H1 (cell line): ENCODE measurements at regions not wholly inside any gene's neighbourhood (a gene's known extent, or its start where the extent isn't known, plus 50 kb on each side); places are given as distances from the start of the nearest gene placed in this dataset.

Experiments
- CTCF ChIA-PET: fragments of 300-600 bp; sonication (Branson Sonifier 250); formaldehyde crosslinking; loops from one replicate; lab custom pipeline; 2021; ENCODE audit not compliant: partially characterized antibody; lab: Charles Lee
- POLR2A ChIA-PET: fragments of 300-600 bp; sonication (Branson Sonifier 250); formaldehyde crosslinking; loops from one replicate; lab custom pipeline; 2021; ENCODE audit warnings: inconsistent platforms; ENCODE audit not compliant: partially characterized antibody; lab: Charles Lee
- DNase-seq, 2 experiments: peaks; one replicate each; pipeline versions ENCODE4 v3.0.0 to v3.0.0-alpha.2; 2010 to 2022; ENCODE audit warnings: low spot score in 2 of 2, low read depth in 1 of 2, mixed read lengths in 1 of 2
- FAIRE-seq: peaks from 2 replicates; lab custom pipeline; 2011; peaks lifted over from hg19 to GRCh38; lab: Jason Lieb, UNC
- H2AFZ ChIP-seq: 2 replicates; pipeline ENCODE4 v1.8.1; 2012; ENCODE audit warnings: low read length, inconsistent platforms
- H2AK5ac ChIP-seq: 2 replicates; pipeline ENCODE4 v1.6.1; 2013; ENCODE audit warnings: low read depth, low read length
- H2BK120ac ChIP-seq: replicated peaks from 2 replicates; pipeline ENCODE3; 2013; ENCODE audit warnings: low read depth, low read length, inconsistent platforms
- H2BK12ac ChIP-seq: 2 replicates; pipeline ENCODE4 v1.6.1; 2013; ENCODE audit warnings: low read depth, low read length
- H2BK15ac ChIP-seq: 2 replicates; pipeline ENCODE4 v1.6.1; 2013; ENCODE audit warnings: low read length
- H2BK20ac ChIP-seq: 2 replicates; pipeline ENCODE4 v1.6.1; 2013; ENCODE audit warnings: low read length
- H2BK5ac ChIP-seq: 2 replicates; pipeline ENCODE4 v1.6.1; 2013; ENCODE audit warnings: low read depth, low read length
- H3K14ac ChIP-seq: 2 replicates; pipeline ENCODE4 v1.6.1; 2013; ENCODE audit warnings: inconsistent platforms; ENCODE audit not compliant: insufficient read length
- H3K18ac ChIP-seq: 2 replicates; pipeline ENCODE4 v1.6.1; 2013; ENCODE audit warnings: low read length; ENCODE audit errors: extremely low read depth
- H3K23ac ChIP-seq: 2 replicates; pipeline ENCODE4 v1.6.1; 2013; ENCODE audit warnings: inconsistent platforms; ENCODE audit not compliant: insufficient read length
- H3K23me2 ChIP-seq: 2 replicates; pipeline ENCODE4 v1.6.1; 2013; ENCODE audit warnings: low read depth, low read length
- H3K27ac ChIP-seq: 2 replicates; pipeline ENCODE4 v1.6.1; 2011; ENCODE audit warnings: low read depth, low read length, inconsistent platforms
- H3K27me3 ChIP-seq, 4 experiments: replicated peaks in 1 of 4; 1 replicate in 1 of 4; 2 replicates in 3 of 4; pipeline versions ENCODE4 v1.6.1 to v1.8.1; 2011 to 2013; ENCODE audit warnings: low read length in 3 of 4, mild to moderate bottlenecking in 3 of 4, inconsistent platforms in 2 of 4, mixed read lengths in 2 of 4, moderate library complexity in 1 of 4; ENCODE audit not compliant: control insufficient read depth in 3 of 4, insufficient read depth in 3 of 4; ENCODE audit errors: extremely low read depth in 1 of 4
- H3K36me3 ChIP-seq, 4 experiments: 2 replicates each; pipeline versions ENCODE4 v1.6.1 to v1.8.1; 2011 to 2013; ENCODE audit warnings: mild to moderate bottlenecking in 4 of 4, low read length in 3 of 4, moderate library complexity in 2 of 4, control low read depth in 1 of 4, inconsistent platforms in 1 of 4; ENCODE audit not compliant: insufficient read depth in 4 of 4, control insufficient read depth in 2 of 4
- H3K4ac ChIP-seq: replicated peaks from 2 replicates; pipeline ENCODE3; 2013; ENCODE audit warnings: low read length, low read depth, mixed read lengths, inconsistent platforms; ENCODE audit not compliant: insufficient read length
- H3K4me1 ChIP-seq, 4 experiments: replicated peaks in 1 of 4; 1 replicate in 1 of 4; 2 replicates in 3 of 4; pipeline versions ENCODE4 v1.6.1 to v1.8.1; 2011 to 2013; ENCODE audit warnings: low read length in 3 of 4, inconsistent platforms in 2 of 4, mixed read lengths in 1 of 4; ENCODE audit not compliant: insufficient read depth in 4 of 4, control insufficient read depth in 3 of 4
- H3K4me2 ChIP-seq, 2 experiments: 2 replicates each; pipeline versions ENCODE4 v1.6.1 to v1.8.1; 2011 to 2013; ENCODE audit warnings: low read depth in 2 of 2, low read length in 2 of 2, control low read depth in 1 of 2, inconsistent platforms in 1 of 2, mild to moderate bottlenecking in 1 of 2; ENCODE audit not compliant: insufficient read depth in 1 of 2
- H3K4me3 ChIP-seq, 4 experiments: fragments of 200-600, 300-600 bp in 1 of 4; sonication (generic), shearing (Covaris generic), sonication (Bioruptor Twin) in 1 of 4; 2 replicates each; pipeline versions ENCODE4 v1.5.1 to v1.8.1; 2011 to 2016; ENCODE audit warnings: low read length in 4 of 4, low read depth in 3 of 4, control low read depth in 2 of 4, inconsistent platforms in 2 of 4, mild to moderate bottlenecking in 2 of 4, mixed read lengths in 1 of 4, moderate library complexity in 1 of 4; ENCODE audit not compliant: insufficient read depth in 2 of 4; ENCODE audit errors: extremely low read depth in 1 of 4
- H3K56ac ChIP-seq: replicated peaks from 2 replicates; pipeline ENCODE3; 2013; ENCODE audit warnings: low read depth, mild to moderate bottlenecking, mixed read lengths, low read length, inconsistent platforms; ENCODE audit not compliant: insufficient read length
- H3K79me1 ChIP-seq: 2 replicates; pipeline ENCODE4 v1.6.1; 2013; ENCODE audit warnings: low read depth, low read length, control low read depth
- H3K79me2 ChIP-seq, 2 experiments: 2 replicates each; pipeline versions ENCODE4 v1.6.1 to v1.8.1; 2012 to 2013; ENCODE audit warnings: low read length in 2 of 2, mild to moderate bottlenecking in 2 of 2, inconsistent platforms in 1 of 2; ENCODE audit not compliant: insufficient read depth in 2 of 2, control insufficient read depth in 1 of 2
- H3K9ac ChIP-seq, 4 experiments: replicated peaks in 1 of 4; 1 replicate in 1 of 4; 2 replicates in 3 of 4; pipeline versions ENCODE4 v1.6.1 to v1.8.1; 2011 to 2013; ENCODE audit warnings: low read depth in 3 of 4, low read length in 3 of 4, control low read depth in 2 of 4, mild to moderate bottlenecking in 2 of 4, moderate library complexity in 2 of 4, inconsistent platforms in 1 of 4; ENCODE audit errors: extremely low read depth in 1 of 4
- H3K9me3 ChIP-seq, 2 experiments: 2 replicates each; pipeline versions ENCODE4 v1.6.1 to v1.8.1; 2012 to 2013; ENCODE audit warnings: mild to moderate bottlenecking in 2 of 2, moderate library complexity in 2 of 2, control low read depth in 1 of 2, inconsistent platforms in 1 of 2, low read depth in 1 of 2, low read length in 1 of 2, mixed read lengths in 1 of 2; ENCODE audit not compliant: insufficient read depth in 2 of 2
- H4K20me1 ChIP-seq, 2 experiments: replicated peaks in 1 of 2; 2 replicates each; pipeline versions ENCODE3 to v1.8.1; 2011 to 2013; ENCODE audit warnings: inconsistent platforms in 2 of 2, low read length in 2 of 2, mild to moderate bottlenecking in 1 of 2; ENCODE audit not compliant: insufficient read depth in 2 of 2, control insufficient read depth in 1 of 2
- H4K5ac ChIP-seq: 2 replicates; pipeline ENCODE4 v1.6.1; 2013; ENCODE audit warnings: low read length, low read depth, mixed read lengths, inconsistent platforms; ENCODE audit not compliant: insufficient read length
- H4K8ac ChIP-seq: 2 replicates; pipeline ENCODE4 v1.8.0; 2013; ENCODE audit warnings: mild to moderate bottlenecking, moderate library complexity, low read length, inconsistent platforms; ENCODE audit not compliant: insufficient read depth; ENCODE audit errors: extremely low read depth
- H4K91ac ChIP-seq: replicated peaks from 2 replicates; pipeline ENCODE3; 2013; ENCODE audit warnings: low read length, mixed read lengths, inconsistent platforms; ENCODE audit not compliant: insufficient read length
- BACH1 ChIP-seq: IDR thresholded peaks from 2 replicates; pipeline ENCODE4 v1.6.1; 2012; ENCODE audit warnings: low read length, improper control_type of control experiment
- CBX8 ChIP-seq: fragments of 300-800, 300-1000 bp; sonication (generic); IDR thresholded peaks from 2 replicates; pipeline ENCODE4 v1.7.1; 2016; ENCODE audit warnings: low read depth, low read length, borderline replicate concordance
- CTBP2 ChIP-seq: IDR thresholded peaks from 2 replicates; pipeline ENCODE4 v1.7.0; 2011; ENCODE audit warnings: borderline replicate concordance, mild to moderate bottlenecking, moderate library complexity, mixed read lengths, low read length; ENCODE audit not compliant: insufficient read depth, insufficient read length
- E2F6 ChIP-seq: IDR thresholded peaks from 2 replicates; pipeline ENCODE4 v1.6.1; 2012; ENCODE audit warnings: inconsistent platforms
- FOSL1 ChIP-seq: IDR thresholded peaks from 2 replicates; pipeline ENCODE4 v1.6.1; 2011; ENCODE audit warnings: mild to moderate bottlenecking, low read depth, low read length, moderate library complexity; ENCODE audit not compliant: insufficient read depth
- POLR2AphosphoS5 ChIP-seq: IDR thresholded peaks from 2 replicates; pipeline ENCODE4 v1.6.1; 2011; ENCODE audit warnings: low read depth, low read length
- RNF2 ChIP-seq: fragments of 200-900, 300-1000 bp; sonication (generic); IDR thresholded peaks from 2 replicates; pipeline ENCODE4 v1.7.1; 2016; ENCODE audit warnings: borderline replicate concordance, low read depth, mild to moderate bottlenecking, antibody characterized with exemption, low read length; ENCODE audit not compliant: poor library complexity, severe bottlenecking; ENCODE audit errors: missing control alignments
- RXRA ChIP-seq: IDR thresholded peaks from 2 replicates; pipeline ENCODE4 v1.6.1; 2011; ENCODE audit warnings: low read depth, mild to moderate bottlenecking, low read length, moderate library complexity; ENCODE audit not compliant: insufficient read depth
- USF2 ChIP-seq: IDR thresholded peaks from 2 replicates; pipeline ENCODE4 v1.6.1; 2011; ENCODE audit warnings: low read length, improper control_type of control experiment
- WGBS, 2 experiments: shearing (Covaris generic) in 1 of 2; methylation state at CpG; one replicate each; pipeline versions ENCODE4 v1.1.6 to v1.1.7; 2013 to 2015; ENCODE audit warnings: low lambda C conversion rate in 2 of 2, mixed read lengths in 2 of 2, inconsistent platforms in 1 of 2, low coverage in 1 of 2, missing lambda C conversion rate in 1 of 2; ENCODE audit not compliant: insufficient replicate concordance in 2 of 2, insufficient coverage in 1 of 2, insufficient read length in 1 of 2; ENCODE audit errors: extremely low coverage in 1 of 2, missing lambda C conversion rate in 1 of 2; 5-methylcytosine and 5-hydroxymethylcytosine counted together

- no peaks in the 10 kb centered on the region for H3K23me2 ChIP-seq
- H3K9me3 ChIP-seq: no peaks in the 10 kb centered on the region
- H2BK20ac ChIP-seq: no peak overlapping the region
- H4K20me1 ChIP-seq: no peaks in the 10 kb centered on the region
- H3K4me2 ChIP-seq: no peak overlapping the region
- no peak overlapping the region for H2BK12ac ChIP-seq
- no peak overlapping the region for H3K9ac ChIP-seq
- no peaks in the 10 kb centered on the region for H3K79me1 ChIP-seq
- H4K91ac ChIP-seq: no peak overlapping the region
- no peak overlapping the region for H3K23ac ChIP-seq
- no peaks in the 10 kb centered on the region for H3K27me3 ChIP-seq
- no peak overlapping the region for H4K5ac ChIP-seq
- H3K4me3 ChIP-seq: no peak overlapping the region
- H2AFZ ChIP-seq: no peak overlapping the region
- H3K36me3 ChIP-seq: no peaks in the 10 kb centered on the region
- H2BK120ac ChIP-seq: no peak overlapping the region
- H2BK5ac ChIP-seq: no peak overlapping the region
- H3K79me2 ChIP-seq: no peaks in the 10 kb centered on the region
- TF ChIP-seq RXRA (no peak), CBX8 (no peak), CTBP2 (no peak), FOSL1 (no peak), POLR2AphosphoS5 (no peak), RNF2 (no peak), BACH1 (no peak), E2F6 (no peak), USF2 (no peak)
- no peak overlapping the region for H2AK5ac ChIP-seq
- 63% methylated on average over 2 of the region's 2 CpGs; no CpG with 5 or more reads in 1 of the 2 experiments for WGBS, 2 experiments
- H3K4ac ChIP-seq: no peak overlapping the region
- H3K56ac ChIP-seq: no peak overlapping the region
- H3K27ac ChIP-seq: no peak overlapping the region
- CTCF ChIA-PET: interaction anchor here (1.1 to 1.8 kb wide), 2 partner anchors 123 to 282 kb away, joined by 5 read pairs; no protein-coding TSS in a partner anchor
- FAIRE-seq (no peak), DNase-seq (no peak)
- H2BK15ac ChIP-seq: no peak overlapping the region
- no peak overlapping the region for H4K8ac ChIP-seq
- H3K18ac ChIP-seq: no peak overlapping the region
- H3K4me1 ChIP-seq: no peaks in the 10 kb centered on the region
- POLR2A ChIA-PET: no interaction called here
- H3K14ac ChIP-seq: no peak overlapping the region
Measured at GRCh38 chr12:71269281-71269598, 111.4 kb upstream of the TSPAN8 start.
